Stimulated activated CD4-positive, alpha-beta T cell treated with anti-CD3 and anti-CD28 coated beads, TNF-alpha, amount 100 ng/mL, for 48 hours (primary cell): ENCODE measurements at regions not wholly inside any gene's neighbourhood (a gene's known extent, or its start where the extent isn't known, plus 50 kb on each side); places are given as distances from the start of the nearest gene placed in this dataset.
"Not testable (repeated sequence)": the region's sequence is repeated elsewhere in the genome, so short reads cannot be mapped to it uniquely, and the experiment has no call there.

Source experiments
- DNase-seq, 3 donors: peaks; one replicate each; pipeline ENCODE4 v3.0.0-alpha.2; 2020; ENCODE audit warnings: low read depth in 3 of 3

GRCh38 chr3:35262406-35262805, 376.9 kb upstream of the ARPP21 start:
- no peak for DNase-seq

GRCh38 chr3:35263477-35263876, 375.8 kb upstream of the ARPP21 start:
- no peak for DNase-seq

- not testable (repeated sequence) for DNase-seq
Measured at GRCh38 chr3:35266065-35266464, 373.3 kb upstream of the ARPP21 start.

- no peak for DNase-seq
Measured at GRCh38 chr3:35275768-35276167, 363.6 kb upstream of the ARPP21 start.

GRCh38 chr3:35276568-35276967, 362.8 kb upstream of the ARPP21 start:
- no peak for DNase-seq

- no peak for DNase-seq
Measured at GRCh38 chr3:35291471-35292236, 347.7 kb upstream of the ARPP21 start.

GRCh38 chr3:35292568-35292967, 346.8 kb upstream of the ARPP21 start:
- DNase-seq = no peak

- no peak for DNase-seq
Measured at GRCh38 chr3:35295906-35296305, 343.4 kb upstream of the ARPP21 start.

GRCh38 chr3:35296533-35296932, 342.8 kb upstream of the ARPP21 start:
- peak in 1 of 3 donors; percentile 0 for DNase-seq

- DNase-seq = not testable (repeated sequence)
Measured at GRCh38 chr3:35296944-35297343, 342.4 kb upstream of the ARPP21 start.

GRCh38 chr3:35305406-35305805, 333.9 kb upstream of the ARPP21 start:
- DNase-seq = no peak

- DNase-seq = no peak
Measured at GRCh38 chr3:35307296-35307695, 332.0 kb upstream of the ARPP21 start.

- DNase-seq = not testable (repeated sequence)
Measured at GRCh38 chr3:35316841-35317240, 322.5 kb upstream of the ARPP21 start.

GRCh38 chr3:35320646-35321407, 318.5 kb upstream of the ARPP21 start:
- DNase-seq = no peak

- no peak for DNase-seq
Measured at GRCh38 chr3:35322070-35322469, 317.3 kb upstream of the ARPP21 start.

GRCh38 chr3:35335703-35336102, 303.6 kb upstream of the ARPP21 start:
- no peak for DNase-seq

- DNase-seq = no peak
Measured at GRCh38 chr3:35336601-35337000, 302.7 kb upstream of the ARPP21 start.

- DNase-seq = no peak
Measured at GRCh38 chr3:35338186-35338585, 301.1 kb upstream of the ARPP21 start.

- DNase-seq = no peak
Measured at GRCh38 chr3:35380196-35380595, 259.1 kb upstream of the ARPP21 start.

- DNase-seq = no peak
Measured at GRCh38 chr3:35383216-35383615, 256.1 kb upstream of the ARPP21 start.

- DNase-seq = no peak
Measured at GRCh38 chr3:35383719-35384555, 255.4 kb upstream of the ARPP21 start.

GRCh38 chr3:35385271-35385670, 254.1 kb upstream of the ARPP21 start:
- no peak for DNase-seq
